ENCODE measurements at regions not wholly inside any gene's neighbourhood (a gene's known extent, or its start where the extent isn't known, plus 50 kb on each side); places are given as distances from the start of the nearest gene placed in this dataset.
A peak's percentile ranks its signal among the peaks of the same experiment; 100 is the strongest.
"Not testable (repeated sequence)": the region's sequence is repeated elsewhere in the genome, so short reads cannot be mapped to it uniquely, and the experiment has no call there.

DNA sequence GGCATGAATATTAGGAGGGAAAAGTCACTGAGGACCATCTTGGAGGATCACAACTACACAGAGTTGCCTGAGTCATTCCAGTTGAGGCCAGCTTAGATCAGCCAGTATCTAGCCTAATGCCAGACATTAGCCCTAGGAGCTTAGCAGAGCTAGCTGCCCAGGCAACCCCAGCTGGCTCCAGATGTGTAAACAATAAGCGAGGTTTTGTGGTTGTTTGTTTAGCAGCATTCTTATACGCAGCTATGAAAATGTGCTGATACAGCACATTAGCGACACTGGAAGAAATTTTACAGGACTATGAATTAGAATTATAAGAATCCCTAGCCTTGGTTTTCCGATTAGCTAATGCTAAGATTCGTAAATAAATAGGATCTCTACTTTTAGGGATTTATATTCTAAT is 59.3 kb downstream of the BTBD3 start:
- no peak for FAIRE-seq

DNA sequence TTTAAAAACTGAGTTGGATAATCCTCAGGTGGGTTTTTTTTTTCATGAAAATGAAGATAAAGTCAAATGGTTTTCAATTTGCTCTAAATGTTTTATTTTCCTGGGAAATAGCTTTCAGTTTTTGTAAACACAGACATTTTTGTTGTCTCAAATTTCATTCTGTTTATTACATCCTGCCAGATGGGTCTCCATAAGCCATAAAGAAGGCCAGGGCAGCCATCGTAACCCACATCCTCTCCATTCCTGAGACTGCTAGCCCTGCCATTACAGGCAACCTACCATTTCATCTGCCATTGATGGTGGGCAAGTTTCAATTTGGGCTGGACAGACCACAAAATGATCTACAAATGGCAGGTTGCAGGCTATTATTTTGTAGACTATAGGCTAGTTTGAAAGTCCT is 60.8 kb downstream of the BTBD3 start:
- no peak for FAIRE-seq

DNA sequence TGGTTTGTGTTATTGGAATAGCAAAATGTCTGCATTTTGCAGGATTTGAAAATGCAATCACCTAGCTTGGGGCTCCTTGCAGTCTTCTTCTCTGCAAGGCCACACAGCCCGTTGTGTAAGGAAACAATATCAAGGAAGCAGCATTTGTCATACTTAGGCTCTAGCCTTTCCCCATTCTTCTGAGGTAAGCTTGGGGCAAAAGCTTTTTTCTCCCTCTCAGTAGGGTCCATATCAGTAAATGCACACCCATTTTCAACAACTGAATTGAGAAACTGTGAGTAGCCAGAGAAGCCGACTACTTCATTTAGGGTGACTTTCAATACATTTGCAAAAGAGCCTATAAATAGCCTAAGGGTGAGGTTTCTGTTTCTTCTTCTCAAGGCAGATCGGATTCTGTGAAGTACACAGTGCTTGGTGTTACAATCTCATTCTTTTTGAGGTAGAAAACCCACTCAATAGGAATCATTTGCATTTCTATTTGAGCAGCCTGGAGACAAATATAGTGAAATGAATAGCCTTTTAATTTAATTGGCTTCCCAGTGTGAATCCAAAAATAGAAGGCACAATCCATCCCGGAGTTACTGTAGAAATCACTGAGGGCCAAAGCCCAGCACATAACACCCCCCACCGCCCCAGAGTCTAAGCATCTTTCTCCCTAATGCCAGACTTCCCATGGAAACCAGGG is 61.8 kb downstream of the BTBD3 start:
- no peak for FAIRE-seq

DNA sequence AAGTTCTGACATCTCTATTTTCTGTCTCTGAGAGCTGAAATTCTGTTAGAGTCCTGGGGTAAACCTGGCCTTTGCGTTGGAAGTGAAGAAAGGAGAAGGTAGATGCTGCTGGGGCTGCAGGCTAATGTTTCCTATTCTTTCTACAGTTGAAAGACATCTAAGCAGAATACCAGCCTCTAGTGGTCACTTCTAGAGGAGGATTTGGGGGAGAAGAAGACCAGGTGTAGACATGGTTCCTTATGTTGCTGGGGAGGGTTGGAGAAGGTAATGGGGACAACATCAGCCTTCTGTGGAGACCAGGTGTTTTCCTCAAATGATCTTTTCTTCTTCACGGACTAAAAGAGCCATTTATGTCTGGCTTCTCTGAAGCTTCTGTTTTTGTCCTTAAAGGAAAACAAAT is 62.6 kb downstream of the BTBD3 start:
- FAIRE-seq, result no peak

DNA sequence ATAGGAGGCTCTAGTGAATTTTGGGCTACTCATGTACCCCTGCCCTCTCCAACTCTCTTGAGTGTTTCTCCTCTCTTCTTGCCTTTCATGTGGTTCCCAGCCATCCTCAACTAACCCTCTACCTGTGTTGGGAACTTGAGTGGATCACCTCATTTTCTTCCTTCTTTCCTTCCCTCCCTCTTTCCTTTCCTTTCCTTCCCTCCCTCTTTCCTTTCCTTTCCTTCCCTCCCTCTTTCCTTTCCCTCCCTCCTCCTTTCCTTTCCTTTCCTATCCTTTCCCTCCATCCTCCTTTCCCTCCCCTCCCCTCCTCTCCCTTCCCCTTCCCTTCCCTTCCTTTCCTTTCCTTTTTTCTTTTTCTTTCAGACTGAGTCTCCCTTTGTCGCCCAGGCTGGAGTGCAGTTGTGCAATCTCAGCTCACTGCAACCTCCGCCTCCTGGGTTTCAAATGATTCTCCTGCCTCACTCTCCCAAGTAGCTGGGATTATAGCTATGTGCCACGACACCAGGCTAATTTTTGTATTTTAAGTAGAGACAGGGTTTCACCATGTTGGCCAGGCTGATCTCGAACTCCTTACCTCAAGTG is 63.8 kb downstream of the BTBD3 start:
- FAIRE-seq, result no peak

DNA sequence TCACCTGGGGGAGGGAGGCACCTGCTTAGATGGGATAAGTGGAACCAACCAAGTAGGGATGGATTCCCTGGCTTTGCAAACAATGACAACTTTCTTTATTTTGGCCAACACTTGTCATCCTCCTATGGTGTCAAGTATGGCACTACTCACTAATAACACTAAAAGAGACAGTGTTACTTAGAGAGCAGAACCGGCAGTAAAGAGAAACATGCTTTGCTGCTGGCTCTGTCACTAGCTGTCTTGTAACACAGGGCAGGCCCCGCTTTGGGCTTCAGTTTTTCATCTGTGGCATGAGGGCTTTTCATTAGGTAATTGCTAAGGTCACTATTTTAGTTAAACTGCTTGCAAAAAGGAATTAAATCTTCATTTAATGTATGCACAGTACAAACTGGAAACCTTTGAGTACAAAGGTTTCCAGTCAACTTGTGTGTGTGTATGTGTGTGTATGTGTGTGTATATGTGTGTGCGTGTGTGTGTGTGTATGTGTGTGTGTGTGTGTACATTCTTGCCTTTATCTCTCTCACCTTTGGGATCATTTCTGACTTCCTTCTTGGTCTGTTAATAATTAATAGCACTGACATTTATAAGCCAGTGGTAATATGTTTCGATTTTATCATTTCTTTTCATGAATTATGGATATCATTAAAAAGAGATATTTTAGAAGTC is 64.7 kb downstream of the BTBD3 start:
- peak; percentile 72 for FAIRE-seq

DNA sequence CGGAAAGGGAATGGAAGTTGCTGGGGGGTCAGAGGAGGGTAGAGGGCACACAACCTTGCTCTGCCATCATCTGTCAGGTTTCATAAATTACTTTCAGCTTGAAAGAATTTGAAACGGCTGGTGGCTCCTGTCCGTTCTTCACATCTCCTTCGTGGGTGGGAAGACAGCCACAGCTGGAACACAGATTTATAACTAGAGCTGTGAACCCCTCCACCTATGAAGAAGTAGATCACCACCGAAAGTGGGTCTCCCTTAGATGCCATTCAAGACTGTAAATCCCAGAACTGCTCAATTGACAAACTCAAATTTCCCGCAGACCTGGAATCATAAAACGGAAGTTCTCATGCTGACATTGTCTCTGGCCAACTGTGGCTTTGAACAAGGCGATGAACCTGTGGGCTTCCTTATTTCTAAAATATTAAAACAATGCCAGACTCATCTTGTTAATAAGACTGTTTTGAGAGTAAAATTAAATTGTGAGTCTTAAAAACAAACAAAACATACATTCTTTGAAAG is 65.3 kb downstream of the BTBD3 start:
- peak; percentile 30 for FAIRE-seq

DNA sequence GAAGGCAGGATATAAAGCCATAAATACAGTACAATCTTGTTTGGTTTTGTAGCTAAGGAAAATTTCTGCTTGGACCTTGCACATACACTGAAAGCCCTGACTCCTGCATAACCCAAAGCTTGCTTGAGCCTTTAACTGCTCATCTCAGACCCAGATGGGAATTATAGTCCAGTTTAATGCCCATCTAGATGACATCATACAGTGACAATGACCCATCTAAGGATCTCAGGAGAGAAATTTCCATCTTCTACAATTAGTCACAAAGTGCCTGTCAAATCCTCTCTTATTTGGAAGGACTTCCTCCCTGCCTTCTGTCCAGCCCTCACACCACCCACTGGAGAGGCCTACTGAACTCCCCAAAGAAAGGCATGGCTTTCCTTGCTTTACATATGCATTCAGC is 69.3 kb downstream of the BTBD3 start:
- no peak for FAIRE-seq

DNA sequence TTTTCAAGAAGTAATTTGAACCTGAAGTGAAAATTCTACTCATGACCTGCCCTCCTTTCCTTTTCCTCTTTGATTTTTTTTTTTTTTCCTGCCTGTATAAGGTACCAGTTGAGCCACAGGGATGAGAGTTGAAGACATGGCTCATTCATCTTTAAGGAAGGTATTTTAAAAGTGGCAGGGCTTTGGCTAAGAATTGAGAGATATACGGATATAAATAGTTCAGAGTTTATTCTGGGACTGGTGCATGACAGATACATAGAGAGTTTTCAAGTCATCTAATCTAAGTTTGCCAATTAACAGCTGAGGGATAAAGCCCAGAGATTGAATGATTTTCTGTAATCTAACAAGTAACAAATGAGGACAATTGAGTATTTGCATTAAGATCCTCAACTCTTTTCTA is 69.8 kb downstream of the BTBD3 start:
- FAIRE-seq, result no peak

DNA sequence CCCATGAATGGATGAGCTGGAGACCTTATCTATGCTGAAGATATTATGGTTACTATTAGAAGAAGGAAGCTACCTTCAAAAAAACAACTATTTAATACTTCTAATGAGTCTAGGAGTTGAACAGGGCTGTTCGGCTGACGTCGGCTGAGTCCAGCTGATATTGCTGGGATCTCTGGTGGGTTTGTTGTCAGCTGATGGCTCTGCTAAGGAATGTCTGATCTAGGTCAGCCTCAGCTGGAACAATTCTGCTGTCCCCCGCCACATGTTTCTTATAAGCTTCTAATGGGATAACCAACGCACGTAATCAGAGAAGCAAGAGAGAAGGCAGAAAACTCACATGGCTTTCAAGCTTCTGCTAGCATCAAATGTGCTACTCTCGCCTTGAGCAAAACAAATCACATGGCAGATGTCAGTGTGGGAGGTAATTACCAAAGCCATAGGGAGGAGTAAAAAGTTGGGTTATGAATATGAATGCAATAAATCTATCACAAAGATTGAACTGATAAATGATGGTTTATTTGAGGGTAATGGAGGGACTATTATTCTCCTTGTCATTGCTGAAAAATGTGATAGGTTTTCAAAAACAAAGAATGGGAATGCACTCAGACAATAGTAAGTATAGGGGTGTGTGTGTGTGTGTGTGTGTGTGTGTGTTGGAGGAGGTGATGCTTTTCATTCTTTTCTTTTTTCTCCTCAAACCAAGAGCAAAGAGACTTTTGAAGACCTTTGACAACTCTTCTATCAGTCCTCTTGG is 71.5 kb downstream of the BTBD3 start:
- no peak for FAIRE-seq

DNA sequence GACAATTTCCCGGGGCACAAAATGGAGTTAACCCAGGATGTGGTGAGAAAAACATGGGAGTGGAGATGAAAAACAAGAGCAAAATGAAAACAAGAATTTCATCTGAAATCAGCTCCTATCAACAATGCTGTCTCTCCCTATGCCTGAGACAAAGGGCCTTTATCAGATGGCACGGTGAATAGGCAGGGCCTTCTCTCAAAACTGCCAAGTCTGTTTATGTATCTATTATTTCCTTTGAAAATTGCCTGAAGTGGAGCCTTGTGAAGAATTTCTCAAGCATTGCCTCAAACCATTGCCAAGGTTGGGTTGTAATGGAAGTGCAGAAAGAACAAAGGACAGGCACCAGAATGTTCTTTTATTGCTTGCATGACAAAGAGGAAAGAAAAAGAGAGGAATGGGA is 74.7 kb downstream of the BTBD3 start:
- no peak for FAIRE-seq

DNA sequence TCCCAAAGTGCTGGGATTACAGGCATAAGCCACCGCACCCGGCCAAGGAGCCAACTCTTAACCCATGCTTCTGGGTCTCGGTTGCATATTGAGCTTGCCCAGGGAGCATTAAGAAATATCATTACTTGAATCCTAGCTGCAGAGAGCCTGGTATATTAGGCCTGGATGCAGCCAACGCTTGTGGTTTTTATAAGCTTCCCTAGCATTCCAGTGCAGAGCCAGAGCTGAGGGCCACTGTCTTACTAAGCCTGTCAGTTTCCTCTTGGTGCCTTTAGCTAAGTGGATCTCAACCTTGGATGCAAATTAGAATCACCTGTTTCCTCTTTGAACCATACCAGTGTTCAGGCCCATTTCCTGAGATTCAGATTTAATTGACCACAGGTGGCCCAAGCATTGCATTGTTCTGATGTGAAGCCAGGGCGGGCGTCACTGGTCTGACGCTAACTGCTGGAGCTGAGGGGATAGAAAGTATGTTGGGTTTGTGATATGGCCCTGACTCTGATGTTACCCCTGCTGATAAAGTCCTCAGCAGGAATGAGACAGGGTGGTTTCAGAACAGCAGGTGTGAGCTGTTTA is 76.3 kb downstream of the BTBD3 start:
- FAIRE-seq, result no peak

DNA sequence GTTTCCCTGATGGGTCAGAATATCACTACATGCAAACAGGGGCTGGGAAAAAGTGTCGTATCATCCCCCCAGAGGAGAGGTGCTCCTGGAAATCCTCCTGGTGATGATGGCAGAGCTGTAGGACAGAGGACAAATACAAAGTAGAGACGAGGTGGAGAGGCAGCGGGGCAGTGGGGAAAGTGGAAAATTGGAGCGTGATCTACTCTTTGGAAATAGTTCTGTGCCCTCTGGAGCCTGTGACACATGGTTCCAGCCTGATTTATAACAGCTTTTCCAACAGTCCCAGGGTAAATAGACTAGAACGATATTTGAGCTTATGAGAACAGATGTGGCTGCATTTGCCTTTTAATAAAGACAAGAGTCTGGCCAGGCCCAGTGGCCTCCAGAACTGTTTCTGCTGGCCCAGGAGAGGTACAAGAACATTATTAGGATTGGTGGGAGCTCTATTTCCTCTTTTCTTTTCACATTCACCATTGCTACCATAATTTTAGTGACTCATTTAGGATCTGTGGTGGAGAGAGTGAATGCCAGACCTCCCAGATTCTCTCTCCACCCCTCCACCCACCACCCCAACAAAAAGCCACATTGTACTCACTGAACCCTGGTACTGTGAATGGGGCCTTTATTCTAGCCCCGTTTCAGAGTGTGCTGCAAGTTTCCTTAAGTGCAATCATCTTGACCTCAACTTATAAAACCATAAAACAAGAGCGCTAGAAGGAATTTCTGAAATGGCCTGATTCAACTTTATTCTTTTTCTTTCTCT is 78.3 kb downstream of the BTBD3 start:
- no peak for FAIRE-seq

DNA sequence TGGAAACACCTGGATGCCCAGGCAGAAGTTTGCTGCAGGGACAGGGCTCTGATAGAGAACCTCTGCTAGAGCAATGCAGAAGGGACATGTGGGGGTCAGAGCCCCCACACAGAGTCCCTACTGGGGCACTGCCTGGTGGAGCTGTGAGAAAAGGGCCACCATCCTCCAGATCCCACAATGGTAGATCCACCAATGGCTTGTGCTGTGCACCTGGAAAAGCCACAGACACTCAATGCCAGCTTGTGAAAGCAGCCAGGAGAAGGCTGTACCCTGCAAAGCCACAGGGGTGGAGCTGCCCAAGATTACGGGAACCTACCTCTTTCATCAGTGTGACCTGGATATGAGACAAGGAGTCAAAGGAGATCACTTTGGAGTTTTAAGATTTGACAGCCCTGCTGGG is 87.1 kb downstream of the BTBD3 start:
- not testable (repeated sequence) for FAIRE-seq

DNA sequence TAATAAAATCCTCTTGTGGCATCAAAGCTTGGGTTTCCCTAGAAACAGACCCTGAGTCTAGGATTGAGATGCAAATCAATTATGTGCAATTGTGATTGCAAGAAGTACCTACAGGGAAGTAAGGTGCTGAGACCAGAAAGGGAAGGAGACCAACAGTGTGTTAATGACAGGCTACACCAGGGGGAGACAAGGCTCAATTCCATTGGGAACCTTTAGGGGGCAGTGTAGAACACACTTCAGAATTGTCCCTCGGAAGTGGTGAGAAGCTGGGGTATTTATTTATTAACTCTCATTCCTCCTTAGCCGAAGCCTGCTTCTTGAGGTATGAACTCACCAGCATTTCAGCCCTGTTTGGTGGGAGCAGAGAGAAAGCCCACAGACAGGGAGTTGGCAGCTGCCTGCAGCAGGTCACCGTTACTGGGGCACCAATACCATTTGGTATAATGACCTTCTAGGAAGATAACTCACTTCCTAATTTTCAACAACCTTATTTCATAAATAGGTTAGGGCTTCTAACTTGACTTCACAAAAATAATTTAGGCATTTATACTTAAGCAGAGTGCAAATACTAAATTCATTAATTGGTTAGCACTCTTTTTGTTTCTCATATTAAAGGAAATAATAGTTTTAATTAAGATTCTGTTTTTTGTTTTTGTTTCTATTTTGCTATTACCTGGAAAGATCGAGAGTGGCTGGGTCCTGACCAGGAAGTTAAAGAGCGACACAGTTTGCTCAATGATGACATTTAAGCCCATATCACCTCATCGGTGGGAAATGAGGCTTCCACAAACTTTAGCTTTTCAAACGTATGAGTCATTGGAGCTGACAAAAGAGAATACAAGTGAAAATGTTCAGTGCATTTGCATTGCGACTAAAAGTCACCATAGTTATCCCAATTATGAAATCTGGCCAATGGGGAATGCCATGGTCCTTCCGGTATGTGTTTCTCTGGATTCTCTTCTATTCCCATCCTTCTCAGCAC is 94.8 kb downstream of the BTBD3 start:
- peak; percentile 89 for FAIRE-seq

DNA sequence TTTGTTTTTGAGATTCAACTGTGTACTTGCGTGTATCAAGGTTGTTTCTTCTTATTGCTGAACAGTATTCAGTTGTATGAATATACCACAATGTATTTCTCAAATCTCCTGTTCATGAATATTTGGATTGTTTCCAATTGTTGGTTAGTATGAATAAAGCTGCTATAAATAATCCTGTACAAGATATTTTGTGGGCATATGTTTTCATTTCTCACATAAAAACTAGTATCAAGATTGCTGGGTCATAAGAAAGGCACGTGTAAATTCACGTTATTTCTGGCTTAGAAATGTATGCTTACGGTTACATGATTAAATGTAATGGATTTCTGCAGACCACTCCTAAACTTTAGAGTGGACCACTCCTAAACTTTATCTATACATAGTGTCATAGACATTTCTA is 96.6 kb downstream of the BTBD3 start:
- no peak for FAIRE-seq

DNA sequence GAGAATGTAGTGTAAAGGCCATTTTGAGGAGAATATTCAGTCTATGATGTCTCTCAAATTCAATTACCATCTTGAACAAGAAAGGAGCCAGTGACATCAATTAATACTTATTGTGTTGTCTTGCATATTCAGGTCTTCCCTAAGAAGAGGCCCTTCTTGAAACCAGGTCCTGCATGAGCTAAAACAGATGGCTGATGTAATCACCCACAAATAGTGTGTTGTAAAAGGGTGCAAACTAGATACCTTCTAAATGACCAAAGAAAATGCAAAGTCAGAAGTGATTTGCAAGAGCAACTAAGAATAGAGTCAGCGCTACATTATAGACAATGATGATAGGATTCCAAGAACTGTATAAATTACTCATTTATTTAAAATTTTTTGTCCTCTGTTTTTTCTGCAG is 97.0 kb downstream of the BTBD3 start:
- FAIRE-seq, result no peak

DNA sequence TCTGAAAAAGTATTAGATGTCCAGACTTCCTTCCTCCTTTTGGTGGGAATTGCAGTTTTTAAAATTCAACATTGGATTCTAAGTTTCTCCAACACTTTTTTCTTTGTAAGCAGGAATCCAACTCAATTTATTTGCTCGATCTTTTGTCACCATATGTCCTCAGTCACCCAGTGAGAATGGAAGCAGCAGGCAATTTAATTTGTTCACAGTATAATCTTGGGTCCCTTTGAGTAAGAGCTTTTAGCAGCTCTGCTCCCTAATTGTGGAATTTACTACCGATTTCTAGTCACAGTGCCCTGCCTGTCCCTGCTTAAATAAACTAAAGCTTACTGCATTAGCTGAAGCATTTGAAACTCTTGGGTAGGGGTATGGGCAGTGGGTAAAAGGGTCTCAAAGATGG is 98.6 kb downstream of the BTBD3 start:
- no peak for FAIRE-seq

DNA sequence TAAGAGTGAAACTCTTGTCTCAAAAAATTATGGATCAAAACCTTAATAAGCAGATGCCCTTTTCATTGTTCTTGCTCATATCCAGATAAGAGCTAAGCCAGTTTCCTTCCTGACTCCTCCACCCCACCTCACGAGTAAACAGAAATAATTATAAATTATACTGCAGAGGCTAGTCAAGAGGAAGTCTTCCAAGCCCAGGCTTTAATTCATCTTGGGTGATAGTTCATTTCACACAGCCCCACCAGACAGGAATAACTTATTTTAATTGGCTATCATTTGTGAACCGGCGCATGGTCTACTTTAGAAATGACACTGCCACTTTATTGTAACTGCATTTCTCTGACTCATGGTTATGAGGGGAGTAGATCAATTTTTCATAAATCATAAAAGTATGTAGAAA is 102.0 kb downstream of the BTBD3 start:
- FAIRE-seq, result no peak

DNA sequence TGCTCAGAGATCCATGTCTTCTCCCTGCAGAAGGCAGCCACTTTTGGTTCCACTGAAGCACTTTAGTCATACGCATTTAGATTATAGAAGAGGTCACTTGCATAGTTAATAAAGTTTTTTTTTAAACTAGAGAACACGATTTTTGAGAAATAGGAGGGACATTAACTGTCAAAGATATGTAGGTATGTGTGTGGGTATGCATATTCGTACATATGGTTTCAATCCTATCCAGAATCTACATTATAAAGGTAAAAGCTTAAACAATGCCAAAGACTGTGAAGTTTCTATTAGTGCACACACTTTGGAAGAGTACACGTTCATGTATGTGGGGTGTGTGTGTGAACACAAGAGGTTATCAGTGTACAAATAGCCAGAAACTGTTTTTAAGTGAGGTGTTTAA is 103.2 kb downstream of the BTBD3 start:
- FAIRE-seq, result no peak

DNA sequence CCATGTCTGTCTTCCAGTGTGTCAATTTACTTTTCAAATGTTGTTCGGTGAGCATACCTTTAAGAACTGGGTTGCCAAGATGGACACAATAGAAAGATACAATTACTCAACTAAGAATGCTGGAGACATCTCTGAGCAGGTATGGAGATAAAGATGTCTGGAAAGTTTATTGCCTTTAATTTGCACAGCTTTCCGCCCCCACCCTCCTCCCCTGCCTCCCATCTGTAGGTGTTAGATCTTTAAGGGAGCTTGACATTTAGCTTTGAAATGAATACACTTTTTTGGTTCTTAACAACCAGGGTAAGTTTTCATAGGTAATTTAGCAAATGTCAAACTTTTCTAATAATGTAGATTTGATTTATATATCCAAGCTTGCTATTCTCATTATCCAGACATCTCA is 104.4 kb downstream of the BTBD3 start:
- FAIRE-seq, result no peak

All from islet of Langerhans (tissue), 1 donor.